NCI-H446 (cell line): ENCODE measurements at regions not wholly inside any gene's neighbourhood (a gene's known extent, or its start where the extent isn't known, plus 50 kb on each side); places are given as distances from the start of the nearest gene placed in this dataset.

Experiments used
- DNase-seq, 2 experiments: peaks; one replicate each; lab custom pipeline; 2025; lab: John Stamatoyannopoulos, UW

DNA sequence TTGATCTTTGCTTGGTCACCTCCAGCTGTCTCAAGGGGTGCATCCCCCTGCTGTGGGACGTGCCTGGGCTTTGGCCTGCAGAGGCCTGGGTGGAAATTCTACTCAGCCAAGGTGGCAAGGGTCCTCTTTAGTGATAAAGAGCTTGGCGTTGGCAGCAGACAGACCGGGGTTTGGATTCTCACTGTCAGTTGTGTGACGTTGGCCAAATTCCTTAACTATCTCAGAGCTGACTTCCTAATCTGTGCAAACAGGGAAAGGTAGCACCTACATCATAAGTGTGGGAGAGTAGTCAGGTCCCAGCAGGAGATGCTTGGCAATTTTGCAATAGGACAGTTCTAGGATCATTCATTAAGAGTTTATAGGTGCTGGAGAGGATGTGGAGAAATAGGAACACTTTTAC, 154.3 kb upstream of the GSC start:
- DNase-seq = no peak

DNA sequence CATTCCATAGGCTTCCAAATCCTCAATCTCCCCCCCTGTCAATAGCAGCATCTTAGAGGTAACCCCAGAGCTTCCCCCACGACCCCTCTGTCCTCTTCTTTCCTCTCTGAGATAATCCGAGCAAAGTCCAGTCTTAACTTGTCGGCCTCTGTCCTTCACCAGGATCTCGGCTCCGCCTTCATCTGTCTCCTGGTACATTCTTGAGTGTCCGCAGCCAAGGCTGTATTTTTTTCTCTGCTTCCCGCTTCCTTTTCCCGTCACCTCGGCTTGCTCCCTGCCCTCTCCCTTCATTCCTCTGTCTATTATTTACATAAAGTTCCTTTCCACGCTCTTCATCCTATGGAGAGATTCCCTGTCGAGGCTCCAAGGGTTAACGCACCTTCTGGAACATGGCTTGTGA, 153.9 kb upstream of the GSC start:
- no peak for DNase-seq

- DNase-seq = no peak
Observed at GRCh38 chr14:94922595-94923239, 152.8 kb upstream of the GSC start.

GRCh38 chr14:94921882-94922585, 152.1 kb upstream of the GSC start:
- DNase-seq = no peak

DNA sequence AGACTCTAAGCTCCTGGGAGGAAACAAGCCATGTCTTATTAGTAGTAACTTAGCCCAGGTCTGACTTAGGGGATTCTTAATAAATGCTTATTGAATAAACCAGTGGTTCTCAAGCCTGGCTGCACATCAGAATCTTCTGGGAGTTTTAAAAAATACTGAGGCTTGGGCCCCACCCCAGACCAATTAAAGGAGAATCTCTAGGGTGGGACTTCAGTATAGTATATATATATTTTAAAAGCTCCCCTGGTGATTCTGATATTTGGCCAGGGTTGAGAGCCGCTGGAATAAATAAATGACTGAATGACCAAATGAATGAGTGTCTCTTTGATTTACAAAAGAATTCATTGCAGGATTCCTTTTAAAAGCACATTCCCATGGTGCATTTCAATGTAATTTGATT, 151.5 kb upstream of the GSC start:
- no peak for DNase-seq

GRCh38 chr14:94919896-94920295, 150.0 kb upstream of the GSC start:
- DNase-seq = no peak

DNA sequence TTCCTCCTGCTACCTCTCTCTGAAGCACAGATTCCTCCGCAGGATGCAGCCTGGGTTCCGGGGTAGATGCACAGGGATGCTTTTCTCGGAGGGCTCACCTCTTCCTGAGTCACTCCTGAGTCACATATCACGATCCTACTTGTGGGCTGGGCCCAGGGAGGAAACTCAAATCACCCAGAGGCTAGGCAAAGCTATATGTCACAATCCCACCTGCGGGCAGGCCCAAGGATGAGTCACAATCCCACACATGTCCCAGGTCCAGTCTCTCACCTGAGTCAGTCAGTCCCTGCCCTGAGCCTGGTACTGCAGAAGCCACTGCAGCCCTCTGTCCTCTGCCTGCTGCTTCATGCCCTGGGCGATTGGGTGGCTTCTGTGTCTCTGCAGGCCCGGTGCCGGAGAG, 149.0 kb upstream of the GSC start:
- no peak for DNase-seq

- DNase-seq = no peak
Observed at GRCh38 chr14:94917041-94917600, 147.2 kb upstream of the GSC start.

- no peak for DNase-seq
Observed at GRCh38 chr14:94914191-94914590, 144.3 kb upstream of the GSC start.

- DNase-seq = no peak
Observed at GRCh38 chr14:94907626-94908261, 137.8 kb upstream of the GSC start.

DNA sequence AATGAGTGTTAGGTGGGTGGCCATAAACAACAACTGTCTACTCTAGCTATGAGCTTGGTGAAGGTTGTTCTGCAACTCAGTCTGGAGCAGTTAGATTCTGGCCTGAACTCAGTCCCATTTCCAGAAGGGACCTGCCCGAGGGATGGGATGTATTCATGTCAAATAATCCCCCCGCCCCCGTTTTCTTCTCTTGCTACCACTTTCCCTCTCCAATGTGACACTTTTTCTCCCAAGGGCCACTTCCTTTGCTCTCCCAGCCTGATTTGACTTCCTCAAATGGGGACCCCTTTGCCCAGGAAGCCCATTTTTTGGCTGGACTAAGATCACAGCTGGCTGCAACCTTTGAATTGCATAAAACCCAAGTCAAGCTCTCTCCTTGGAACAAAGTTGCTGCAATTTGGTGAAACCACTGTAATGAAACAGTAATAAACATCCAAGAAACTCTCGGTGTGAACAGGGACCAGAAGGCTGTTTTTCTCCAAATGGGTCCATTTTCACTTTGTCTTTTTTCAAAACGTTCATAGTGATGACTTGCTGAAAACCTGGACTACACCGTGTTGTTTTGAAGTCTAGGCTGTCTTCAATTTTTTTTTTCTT, 137.2 kb upstream of the GSC start:
- no peak for DNase-seq

- no peak for DNase-seq
Observed at GRCh38 chr14:94906577-94906976, 136.7 kb upstream of the GSC start.

- DNase-seq = no peak
Observed at GRCh38 chr14:94904636-94905035, 134.7 kb upstream of the GSC start.

DNA sequence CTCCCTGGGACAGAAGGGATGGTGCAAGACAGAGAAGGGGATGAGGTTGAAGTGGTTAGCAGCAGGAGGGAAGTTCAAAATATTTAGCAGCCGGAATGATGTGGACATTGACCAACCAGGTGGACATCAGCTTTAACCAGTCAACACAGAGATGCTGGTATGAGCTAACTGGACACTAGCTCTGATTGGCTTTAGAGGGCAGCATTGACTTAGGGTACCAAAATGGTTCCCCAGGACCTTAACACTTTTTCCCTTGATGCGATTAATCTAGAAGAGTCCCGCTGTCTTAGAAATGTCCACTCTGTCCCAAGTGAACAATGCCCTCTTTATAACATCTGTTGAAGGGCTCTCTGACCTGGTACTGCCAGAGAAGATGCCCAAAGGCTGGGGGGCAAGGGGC, 134.0 kb upstream of the GSC start:
- DNase-seq = no peak

DNA sequence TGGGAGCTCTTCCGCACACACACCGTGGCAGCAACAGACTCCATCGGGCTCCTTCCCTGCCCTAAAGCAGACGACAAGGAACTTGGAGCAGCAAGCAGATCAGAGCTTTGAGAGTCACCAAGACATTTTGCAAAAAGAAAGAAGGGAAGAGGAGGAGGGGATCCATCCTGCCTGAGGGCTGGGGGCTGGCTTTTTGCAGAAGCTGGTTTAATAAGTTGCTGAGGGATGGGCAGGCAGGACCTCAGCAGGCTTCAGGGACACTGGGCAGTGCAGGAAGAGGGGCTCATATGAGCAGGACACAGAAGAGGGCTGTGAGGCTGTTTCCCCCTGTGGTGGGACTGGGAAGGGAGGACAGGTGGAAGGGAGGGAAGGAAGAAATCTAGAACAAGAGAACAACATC, 133.4 kb upstream of the GSC start:
- DNase-seq = no peak

GRCh38 chr14:94897561-94897960, 127.6 kb upstream of the GSC start:
- no peak for DNase-seq

DNA sequence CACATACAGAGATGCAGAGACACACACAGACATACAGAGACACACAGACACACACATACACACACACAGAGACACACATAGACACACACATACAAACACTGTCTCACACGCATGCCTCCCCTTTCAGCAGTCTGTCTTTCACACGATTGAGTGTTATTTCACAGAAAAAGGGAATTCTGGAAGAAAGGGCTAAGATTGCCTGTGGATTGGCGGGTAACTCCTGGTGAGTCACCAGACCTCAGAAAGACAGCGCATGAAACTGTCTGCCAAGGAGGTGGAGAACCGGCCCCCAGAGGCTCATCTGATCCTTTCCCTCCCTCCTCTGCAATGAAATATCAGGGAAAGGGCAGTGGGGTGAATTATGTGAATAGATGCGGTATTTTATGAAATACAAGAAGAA, 127.2 kb upstream of the GSC start:
- no peak for DNase-seq

- no peak for DNase-seq
Observed at GRCh38 chr14:94893411-94894160, 123.7 kb upstream of the GSC start.

DNA sequence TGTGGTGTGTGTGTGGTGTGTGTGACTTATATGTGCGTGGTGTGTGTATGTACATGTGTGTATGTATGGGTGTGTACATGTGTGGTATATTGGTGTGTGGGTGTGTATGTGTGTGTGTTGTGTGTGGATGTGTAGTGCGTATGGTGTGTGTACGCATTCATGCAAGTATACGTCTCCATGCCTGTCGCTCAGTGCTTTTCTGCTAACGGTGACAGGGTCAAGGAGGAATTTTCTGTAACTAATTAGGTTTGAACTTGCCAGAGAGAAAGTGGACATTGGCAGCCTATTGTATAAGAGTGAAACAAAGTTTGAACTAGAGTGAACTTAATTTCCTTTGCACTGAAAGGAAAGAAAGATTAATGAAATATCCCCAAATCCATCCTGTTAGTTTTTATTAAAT, 120.9 kb upstream of the GSC start:
- no peak for DNase-seq

GRCh38 chr14:94889520-94890312, 119.8 kb upstream of the GSC start:
- no peak for DNase-seq

- no peak for DNase-seq
Observed at GRCh38 chr14:94888121-94888520, 118.2 kb upstream of the GSC start.
